Esophagus squamous epithelium (tissue), 4 donors: ENCODE measurements at regions not wholly inside any gene's neighbourhood (a gene's known extent, or its start where the extent isn't known, plus 50 kb on each side); places are given as distances from the start of the nearest gene placed in this dataset.

Source experiments
- CTCF ChIP-seq, 6 experiments: fragments of 450-650 bp in 4 of 6; fragments of 200-600 bp in 2 of 6; sonication (generic) in 2 of 6; IDR thresholded peaks; one replicate each; pipeline ENCODE4 v1.5.1; 2016 to 2019; ENCODE audit warnings: antibody characterized with exemption in 6 of 6, mild to moderate bottlenecking in 4 of 6, moderate library complexity in 4 of 6
- POLR2A ChIP-seq, 4 donors: fragments of 450-650 bp; IDR thresholded peaks; one replicate each; pipeline ENCODE4 v1.6.1; 2017; ENCODE audit warnings: antibody characterized with exemption in 4 of 4, mild to moderate bottlenecking in 4 of 4, moderate library complexity in 3 of 4

GRCh38 chr14:66139432-66139831, 346.7 kb upstream of the CCDC196 start:
- TF ChIP-seq CTCF (IDR thresholded peaks at IDR 0.05) = no peak
- TF ChIP-seq POLR2A (IDR thresholded peaks at IDR 0.05) = no peak
